BJ (cell line): ENCODE measurements at regions not wholly inside any gene's neighbourhood (a gene's known extent, or its start where the extent isn't known, plus 50 kb on each side); places are given as distances from the start of the nearest gene placed in this dataset.

ENCODE experiments used
- CTCF ChIA-PET: fragments of 350-600 bp; formaldehyde crosslinking; extraction: SDS; loops from one replicate; lab custom pipeline; 2021; ENCODE audit warnings: antibody characterized with exemption, inconsistent platforms; lab: Yijun Ruan, JAX
- POLR2A ChIA-PET: fragments of 300-600 bp; sonication (Branson Sonifier 250); formaldehyde crosslinking; extraction: SDS; loops from one replicate; lab custom pipeline; 2021; ENCODE audit warnings: antibody characterized with exemption; lab: Charles Lee
- DNase-seq: peaks from one replicate; pipeline ENCODE4 v3.0.0-alpha.2; 2011; ENCODE audit warnings: low read depth
- H3K27me3 ChIP-seq: 2 replicates; pipeline ENCODE4 v1.6.0; 2011; ENCODE audit warnings: low read length; ENCODE audit not compliant: control insufficient read depth, insufficient read depth
- H3K36me3 ChIP-seq: 2 replicates; pipeline ENCODE4 v1.5.1; 2011; ENCODE audit warnings: low read length; ENCODE audit not compliant: control insufficient read depth, insufficient read depth
- H3K4me3 ChIP-seq: 2 replicates; pipeline ENCODE4 v1.5.1; 2011; ENCODE audit warnings: low read depth, mild to moderate bottlenecking, control low read depth, low read length
- CTCF ChIP-seq: IDR thresholded peaks from 2 replicates; pipeline ENCODE4 v1.5.1; 2011; ENCODE audit warnings: low read depth, mild to moderate bottlenecking, control low read depth, inconsistent platforms, low read length, moderate library complexity; ENCODE audit not compliant: insufficient read depth

- no peak overlapping the region for H3K4me3 ChIP-seq
- no peak for DNase-seq
- no peak for TF ChIP-seq CTCF
- ChIA-PET POLR2A (no interaction called here), CTCF (no interaction called here)
- H3K27me3 ChIP-seq, result no peaks in the 10 kb centered on the region; the same call in 1 of the 2 replicates
- H3K36me3 ChIP-seq, result no peaks in the 10 kb centered on the region
Measured at GRCh38 chr11:95302211-95302610, 71.2 kb upstream of the SESN3 start.

GRCh38 chr11:95301474-95301873 is 70.5 kb upstream of the SESN3 start:
- ChIA-PET POLR2A (no interaction called here), CTCF (no interaction called here)
- DNase-seq, result no peak

GRCh38 chr11:95299078-95299679 is 68.2 kb upstream of the SESN3 start:
- no peak for TF ChIP-seq CTCF
- POLR2A ChIA-PET, result no interaction called here
- H3K36me3 ChIP-seq, result no peaks in the 10 kb centered on the region
- CTCF ChIA-PET, result no interaction called here
- no peak for DNase-seq
- H3K4me3 ChIP-seq, result no peak overlapping the region
- no peaks in the 10 kb centered on the region; the same call in 1 of the 2 replicates for H3K27me3 ChIP-seq

More at GRCh38 chr11:95301474-95301873, 70.5 kb upstream of the SESN3 start:
- no peaks in the 10 kb centered on the region; the same call in 1 of the 2 replicates for H3K27me3 ChIP-seq
- no peaks in the 10 kb centered on the region for H3K36me3 ChIP-seq
- H3K4me3 ChIP-seq, result no peak overlapping the region
- no peak for TF ChIP-seq CTCF

GRCh38 chr11:95297680-95298452 is 66.9 kb upstream of the SESN3 start:
- H3K27me3 ChIP-seq, result no peaks in the 10 kb centered on the region; the same call in 1 of the 2 replicates
- no peak for DNase-seq
- POLR2A ChIA-PET, result no interaction called here

More at GRCh38 chr11:95297680-95298452, 66.9 kb upstream of the SESN3 start:
- Histone ChIP-seq H3K36me3 (no peaks in the 10 kb centered on the region), H3K4me3 (no peak overlapping the region)
- CTCF ChIA-PET, result no interaction called here
- no peak for TF ChIP-seq CTCF
